NCI-H2196 (cell line): ENCODE measurements at regions not wholly inside any gene's neighbourhood (a gene's known extent, or its start where the extent isn't known, plus 50 kb on each side); places are given as distances from the start of the nearest gene placed in this dataset.
"Not testable (repeated sequence)": the region's sequence is repeated elsewhere in the genome, so short reads cannot be mapped to it uniquely, and the experiment has no call there.

ENCODE experiments used
- DNase-seq: peaks from one replicate; lab custom pipeline; 2025; ENCODE audit not compliant: unreplicated experiment; lab: John Stamatoyannopoulos, UW

DNA sequence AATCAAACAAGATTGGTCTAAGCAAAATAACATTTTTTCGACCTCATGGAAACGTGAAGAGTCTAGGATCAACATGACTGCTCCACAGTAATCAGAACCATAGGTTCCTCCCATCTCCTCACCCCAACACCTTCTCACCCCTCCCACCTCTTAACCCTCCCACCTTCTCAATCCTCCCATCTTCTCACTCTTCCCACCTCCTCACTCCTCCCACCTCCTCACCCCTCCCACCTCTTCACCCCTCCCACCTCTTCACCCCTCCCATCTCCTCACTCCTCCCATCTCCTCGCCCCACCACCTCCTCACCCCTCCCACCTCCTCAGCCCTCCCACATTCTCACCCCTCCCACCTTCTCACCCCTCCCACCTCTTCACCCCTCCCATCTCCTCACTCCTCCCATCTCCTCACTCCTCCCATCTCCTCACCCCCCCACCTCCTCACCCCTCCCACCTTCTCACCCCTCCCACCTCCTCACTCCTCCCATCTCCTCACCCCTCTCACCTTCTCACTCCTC, 567.4 kb downstream of the C6orf118 start:
- DNase-seq = no peak

DNA sequence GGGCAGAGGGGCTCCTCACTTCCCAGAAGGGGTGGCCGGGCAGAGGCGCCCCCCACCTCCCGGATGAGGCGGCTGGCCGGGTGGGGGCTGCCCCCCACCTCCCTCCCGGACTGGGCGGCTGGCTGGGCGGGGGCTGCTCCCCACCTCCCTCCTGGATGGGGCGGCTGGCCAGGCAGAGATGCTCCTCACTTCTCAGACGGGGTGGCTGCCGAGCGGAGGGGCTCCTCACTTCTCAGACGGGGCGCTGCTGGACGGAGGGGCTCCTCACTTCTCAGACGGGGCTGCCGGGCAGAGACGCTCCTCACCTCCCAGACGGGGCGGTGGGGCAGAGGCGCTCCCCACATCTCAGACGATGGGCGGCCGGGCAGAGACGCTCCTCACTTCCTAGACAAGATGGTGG, 573.3 kb downstream of the C6orf118 start:
- not testable (repeated sequence) for DNase-seq

DNA sequence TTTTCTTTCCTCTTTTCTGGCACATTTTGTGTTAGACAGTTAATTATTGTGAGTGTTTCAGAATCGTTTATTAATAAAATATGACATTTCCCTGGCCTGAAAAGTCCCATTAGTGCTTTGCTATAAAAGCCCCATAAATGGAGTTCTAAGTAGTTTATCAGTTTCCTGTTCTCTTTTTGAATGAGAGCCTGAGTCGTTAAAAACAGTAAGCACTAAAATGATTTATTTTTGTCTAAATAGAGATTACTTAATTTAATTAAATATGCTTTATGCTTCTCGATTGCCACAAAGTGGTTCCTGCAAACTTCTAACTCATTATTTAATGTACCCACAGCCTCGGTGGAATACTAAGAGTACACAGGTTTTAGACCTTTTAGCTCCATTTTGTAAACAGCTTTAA, 577.9 kb downstream of the C6orf118 start:
- DNase-seq = no peak

DNA sequence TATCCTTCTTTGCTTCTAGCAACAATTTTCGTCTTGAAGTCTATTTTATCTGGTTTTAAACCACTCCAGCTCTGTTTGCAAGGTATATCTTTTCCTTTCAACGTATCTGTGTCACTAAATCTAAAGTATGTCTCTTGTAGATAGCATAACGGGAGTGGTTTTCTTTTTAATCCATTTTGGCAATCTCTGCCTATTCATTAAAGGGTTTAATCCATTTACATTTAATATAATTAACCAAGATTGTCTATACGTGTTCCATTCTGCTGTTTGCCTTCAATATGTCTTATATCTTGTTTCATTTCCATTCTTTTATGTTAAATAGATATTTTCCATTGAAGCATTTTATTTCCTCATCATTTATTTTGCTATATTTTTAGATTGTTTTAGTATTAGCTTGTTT, 587.9 kb downstream of the C6orf118 start:
- DNase-seq = no peak

DNA sequence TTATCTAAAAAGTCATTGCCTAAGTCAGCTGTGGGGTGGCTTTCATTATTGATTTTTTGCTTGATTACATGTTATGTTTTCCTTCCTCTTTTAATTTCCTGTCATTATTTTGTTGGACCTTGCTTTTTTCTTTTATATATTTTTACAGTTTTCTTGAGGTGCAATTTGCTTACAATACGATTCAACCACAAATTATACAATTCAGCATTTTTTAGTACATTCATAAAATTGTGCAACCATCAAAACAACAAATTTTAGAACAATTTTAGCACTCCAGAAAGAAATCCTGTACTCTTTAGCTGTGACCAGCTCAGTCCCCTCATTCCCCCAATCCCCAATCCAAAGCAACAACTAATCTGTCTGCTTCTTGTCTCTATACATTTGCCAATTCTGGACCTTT, 608.9 kb downstream of the C6orf118 start:
- DNase-seq = no peak

DNA sequence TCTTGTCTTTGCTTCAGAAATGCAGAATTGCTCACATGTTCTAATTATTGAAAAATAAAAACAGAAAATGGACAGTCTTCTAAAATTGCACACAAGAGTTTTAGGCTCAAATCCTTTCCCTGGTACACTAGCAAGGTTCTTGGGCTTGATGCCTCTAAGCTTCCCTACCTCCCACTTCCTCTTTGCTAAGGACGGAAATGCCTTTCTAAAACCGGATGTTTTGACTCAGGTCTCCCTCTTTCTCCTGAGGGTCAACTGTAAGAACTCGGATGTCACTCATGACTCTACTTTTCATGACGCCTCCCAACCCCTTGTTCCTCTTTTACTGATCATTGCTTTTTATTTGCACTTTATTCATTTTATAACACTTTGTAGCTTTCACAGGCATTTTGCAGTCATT, 613.5 kb downstream of the C6orf118 start:
- no peak for DNase-seq

DNA sequence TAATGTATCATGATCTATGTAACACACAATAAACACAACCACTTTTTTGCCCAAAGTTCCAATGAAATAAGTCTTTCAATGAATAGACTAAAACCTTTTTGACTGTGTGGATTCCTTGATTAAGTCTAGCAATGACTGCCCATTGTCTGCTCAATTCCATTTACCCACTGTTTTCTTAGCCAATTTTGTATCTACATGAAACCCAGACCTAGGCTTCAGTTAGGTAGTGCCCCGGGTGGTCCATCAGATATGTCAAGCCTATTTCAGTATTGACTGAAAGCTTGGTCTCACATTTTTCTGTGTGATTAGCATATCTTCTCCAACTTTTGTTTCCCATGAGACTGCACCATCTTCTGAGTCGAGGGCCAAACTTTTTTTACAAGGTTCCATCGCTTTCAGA, 615.0 kb downstream of the C6orf118 start:
- DNase-seq = no peak

DNA sequence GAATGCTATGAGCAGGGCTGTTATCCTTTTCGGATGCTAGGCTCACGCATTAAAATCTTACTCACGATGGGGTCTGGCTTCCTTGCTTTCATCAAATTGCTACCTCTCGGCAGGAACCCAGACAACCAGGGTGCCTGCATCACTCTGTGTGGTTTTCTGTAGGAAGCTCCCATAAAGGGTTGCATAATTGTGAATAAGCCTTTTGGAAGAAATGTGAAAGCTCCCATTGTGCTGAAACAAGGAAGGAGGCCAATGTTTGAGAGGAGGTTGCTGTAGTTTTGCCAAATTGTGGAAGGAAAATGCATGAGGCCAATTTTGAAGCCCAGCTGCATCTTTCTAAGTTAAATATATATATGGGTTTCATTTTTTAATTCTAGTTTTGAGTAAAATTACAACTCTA, 615.5 kb downstream of the C6orf118 start:
- DNase-seq = no peak

DNA sequence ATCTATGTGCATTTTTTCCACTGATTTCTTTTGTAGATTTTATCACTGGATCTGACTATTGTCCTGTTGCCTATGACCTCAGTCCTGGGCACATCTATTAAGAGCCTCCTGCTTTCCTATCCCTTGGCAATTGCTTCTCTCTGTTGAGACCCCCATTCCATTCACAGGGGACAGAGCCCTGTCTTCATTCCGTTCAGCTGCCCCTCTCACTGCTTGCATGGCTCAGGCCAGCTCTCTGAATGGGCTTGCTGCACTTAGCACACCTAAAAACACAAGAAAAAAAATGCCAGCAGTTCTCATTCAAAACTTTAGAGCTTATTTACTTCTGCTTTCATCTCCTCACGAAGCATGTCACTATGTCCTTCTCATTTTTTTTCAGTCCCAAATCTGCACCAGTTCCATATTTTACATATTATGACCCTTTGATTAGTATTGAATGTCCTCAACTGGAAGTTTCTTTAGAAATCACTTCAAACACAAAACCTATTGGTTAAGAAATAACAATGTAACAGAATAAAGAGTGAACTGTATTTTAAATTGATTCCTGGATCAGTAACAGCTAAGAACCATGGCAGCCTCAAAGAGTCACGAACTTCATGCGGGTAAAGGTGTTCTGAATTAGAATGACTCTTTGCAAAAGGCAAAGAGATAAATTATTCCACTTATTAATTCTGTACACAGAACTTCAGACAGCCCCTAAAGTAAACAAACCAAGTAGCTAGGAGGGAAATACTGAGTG, 616.5 kb downstream of the C6orf118 start:
- DNase-seq = no peak

DNA sequence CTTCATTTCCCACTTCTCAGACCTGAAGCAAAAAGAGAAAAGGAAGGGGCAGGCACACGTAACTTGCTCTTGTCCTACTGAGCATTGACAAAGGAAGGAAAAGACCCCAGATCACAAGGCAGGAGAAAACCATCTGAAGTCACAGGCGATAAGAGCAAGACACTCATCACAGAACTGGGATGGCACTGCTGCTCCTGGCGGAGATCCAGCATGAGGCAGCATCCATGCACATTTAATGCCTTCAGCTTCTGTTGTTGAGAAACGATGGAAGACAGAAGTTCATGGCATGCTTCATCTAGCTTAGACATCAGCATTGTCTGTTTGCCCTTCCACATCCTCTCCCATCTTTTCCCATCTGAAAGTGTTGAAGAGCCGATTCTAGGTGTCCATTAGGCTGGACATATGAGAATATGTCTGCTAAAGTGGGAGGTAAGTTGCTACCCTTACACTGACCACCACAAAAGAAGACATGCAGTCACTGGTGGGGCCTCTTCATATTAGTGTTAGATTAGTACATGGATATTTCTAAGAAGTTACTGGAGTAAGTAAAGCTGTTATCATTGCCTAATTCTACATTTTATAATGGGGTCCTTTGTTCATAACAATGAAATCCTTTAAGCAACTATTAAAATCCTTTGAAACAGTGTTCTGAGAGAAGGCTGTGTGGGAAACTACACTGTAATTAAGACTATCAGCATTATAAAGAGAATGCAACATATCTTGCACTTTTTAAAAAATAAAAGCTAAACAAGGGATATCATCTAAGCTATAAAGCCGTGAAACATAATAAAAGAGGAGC, 618.5 kb downstream of the C6orf118 start:
- no peak for DNase-seq

DNA sequence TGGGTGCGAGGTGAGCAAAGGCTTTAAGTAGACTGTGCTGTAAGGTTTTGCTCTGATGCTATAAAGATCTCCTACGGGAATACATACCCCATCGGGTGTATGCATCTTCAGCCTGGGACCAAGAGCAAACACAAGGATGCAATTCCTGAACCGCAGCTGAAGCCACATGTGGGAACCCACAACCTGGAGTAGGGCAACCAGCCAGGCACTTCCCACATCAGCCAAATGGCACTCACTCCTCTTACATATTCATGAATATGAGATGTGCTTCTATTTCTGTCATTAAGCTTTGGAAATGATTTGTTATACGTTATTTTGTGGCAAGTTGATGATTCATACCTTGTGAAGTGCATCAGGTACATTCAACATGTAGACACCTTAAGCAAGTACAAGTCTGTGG, 619.2 kb downstream of the C6orf118 start:
- DNase-seq = no peak

DNA sequence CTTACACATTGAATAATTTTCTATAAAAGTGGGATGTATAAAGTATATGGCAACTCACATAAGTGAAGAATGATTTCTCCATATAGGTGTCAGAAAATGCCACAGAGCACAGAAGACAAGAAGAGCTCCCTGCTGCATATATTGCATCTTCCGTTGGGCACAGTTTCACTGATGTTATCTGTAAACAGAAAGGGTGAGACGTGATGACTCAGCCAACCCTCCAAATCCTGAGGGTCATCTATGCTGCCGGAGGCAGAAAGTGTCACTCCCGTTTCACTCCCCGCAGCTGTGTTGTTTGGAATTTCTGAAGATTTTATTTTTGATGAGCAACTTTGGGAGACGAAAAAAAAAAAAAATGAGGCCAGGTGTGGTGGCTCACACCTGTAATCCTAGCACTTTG, 644.1 kb downstream of the C6orf118 start:
- no peak for DNase-seq

DNA sequence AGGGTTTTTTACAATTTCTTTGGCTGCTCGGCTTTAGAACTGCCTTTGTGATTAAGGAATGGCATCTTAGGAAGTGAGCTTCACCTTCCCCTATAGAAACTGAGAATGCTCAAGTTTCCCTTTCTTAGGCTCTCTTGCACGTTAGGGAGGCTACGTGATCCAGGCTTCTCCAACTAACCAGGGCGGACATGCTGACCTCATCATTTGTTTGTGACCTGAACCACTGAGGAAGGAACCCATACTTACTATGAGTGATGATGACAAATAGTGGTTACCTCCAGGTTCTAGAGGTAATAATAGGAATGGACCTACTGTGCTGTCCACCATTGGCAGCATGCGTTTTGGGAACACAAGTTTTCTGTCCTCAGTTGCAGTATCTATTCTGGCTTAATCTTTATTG, 645.8 kb downstream of the C6orf118 start:
- DNase-seq = no peak

DNA sequence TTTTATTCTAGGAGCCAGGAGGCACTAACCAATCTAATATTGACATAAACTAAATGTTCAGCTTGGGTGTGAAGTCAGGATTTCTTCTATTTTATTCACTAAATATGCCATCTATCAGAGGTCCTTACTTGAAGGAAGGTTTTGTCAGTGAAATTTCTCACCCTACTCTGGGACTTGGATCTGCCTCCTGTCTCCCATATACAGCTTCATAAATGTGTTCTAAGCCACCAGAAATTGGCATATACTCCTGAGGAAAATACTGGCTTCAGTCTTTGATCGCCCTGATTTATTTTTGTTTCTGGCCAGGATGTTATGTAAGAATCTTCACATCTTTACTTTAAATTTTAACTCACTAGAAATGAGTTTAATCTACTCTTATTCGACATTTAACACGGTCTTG, 647.7 kb downstream of the C6orf118 start:
- DNase-seq = no peak

DNA sequence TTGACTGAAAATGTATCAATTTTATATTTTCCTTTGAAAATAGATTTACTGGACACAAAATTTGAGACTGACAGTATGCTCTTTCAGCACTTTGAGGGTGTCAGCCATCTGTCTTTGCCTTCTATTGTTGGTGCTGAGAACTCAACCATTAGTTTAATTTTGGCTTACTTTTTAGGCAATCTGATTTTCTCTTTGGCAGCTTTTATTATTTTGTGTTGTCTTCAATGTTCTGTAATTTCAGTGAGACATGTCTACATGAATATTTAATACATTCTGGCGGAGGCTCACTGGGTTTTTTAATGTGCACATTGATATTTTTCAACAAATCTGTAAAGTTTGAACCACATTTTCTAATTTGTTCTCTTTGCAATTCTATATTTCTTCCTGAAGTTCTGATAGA, 648.6 kb downstream of the C6orf118 start:
- DNase-seq = no peak

DNA sequence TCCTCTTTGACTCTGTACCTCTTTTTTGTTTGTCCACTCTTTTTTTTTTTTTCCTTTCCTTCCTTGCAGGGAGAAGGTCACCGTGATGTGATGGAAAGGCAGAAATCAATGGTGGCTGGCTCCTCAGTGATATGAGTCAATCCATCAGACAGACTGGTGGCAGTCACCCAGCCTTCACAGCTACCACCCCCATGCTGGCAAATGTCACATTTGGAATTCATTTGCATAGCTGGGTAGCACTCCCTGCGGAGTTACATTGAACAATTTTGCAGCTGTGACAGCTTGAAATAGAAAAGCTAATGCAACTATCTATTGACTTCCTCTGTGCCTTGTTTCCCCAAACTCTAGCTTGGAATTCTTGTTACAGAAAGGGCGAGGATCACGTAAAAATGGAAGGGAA, 668.4 kb downstream of the C6orf118 start:
- DNase-seq = no peak

DNA sequence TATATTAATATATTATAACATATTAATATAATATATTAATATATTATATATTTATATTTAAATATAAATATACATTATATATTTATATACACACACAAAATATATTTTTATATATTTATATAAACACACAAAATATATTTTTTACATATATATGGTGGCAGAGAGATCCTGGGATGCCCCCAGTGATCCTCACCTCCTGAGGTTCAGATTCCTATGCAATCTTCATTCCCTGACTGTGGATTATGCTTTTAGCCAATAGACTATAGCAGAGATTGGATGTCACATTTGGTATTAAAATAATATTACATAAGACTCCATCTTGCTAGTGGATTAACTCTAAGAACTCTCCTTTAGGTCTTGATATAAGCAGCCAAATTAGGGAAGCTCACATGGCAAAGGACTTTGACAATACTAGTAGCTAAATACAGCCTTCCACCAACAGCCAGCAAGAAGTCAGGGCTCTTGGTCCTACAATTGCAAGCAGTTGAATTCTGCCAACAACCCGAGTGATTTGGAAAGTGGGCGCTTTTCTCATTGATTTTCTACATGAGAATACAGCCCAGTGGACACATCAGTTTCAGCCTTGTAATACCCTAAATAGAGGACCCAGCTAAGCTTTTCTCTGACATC, 681.0 kb downstream of the C6orf118 start:
- DNase-seq = no peak

DNA sequence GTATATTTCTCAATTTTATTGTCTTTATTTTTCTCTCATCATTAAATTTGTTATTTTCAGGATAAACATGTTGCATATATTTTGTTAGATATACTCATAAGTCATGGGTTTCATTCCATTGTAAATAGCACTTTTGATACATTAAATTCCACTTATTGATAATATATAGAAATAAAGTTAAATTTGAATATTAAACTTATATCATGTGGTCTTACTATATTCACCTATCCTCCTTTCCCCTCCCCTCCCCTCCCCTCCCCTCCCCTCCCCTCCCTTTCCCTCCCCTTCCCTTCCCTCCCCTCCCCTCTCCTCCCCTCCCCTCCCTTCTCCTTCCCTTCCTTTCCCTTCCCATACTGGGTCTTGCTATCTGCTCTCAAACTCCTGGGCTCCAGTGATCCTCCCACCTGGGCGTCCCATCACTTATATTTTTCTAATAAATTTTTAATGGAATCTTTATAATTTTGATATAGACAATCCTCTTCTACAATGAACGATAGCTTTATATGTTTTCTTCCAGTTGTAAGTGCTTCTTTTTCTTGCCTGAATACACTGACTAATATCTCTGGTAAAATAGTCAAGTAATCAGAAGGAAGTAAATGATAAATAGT, 692.4 kb downstream of the C6orf118 start:
- no peak for DNase-seq

DNA sequence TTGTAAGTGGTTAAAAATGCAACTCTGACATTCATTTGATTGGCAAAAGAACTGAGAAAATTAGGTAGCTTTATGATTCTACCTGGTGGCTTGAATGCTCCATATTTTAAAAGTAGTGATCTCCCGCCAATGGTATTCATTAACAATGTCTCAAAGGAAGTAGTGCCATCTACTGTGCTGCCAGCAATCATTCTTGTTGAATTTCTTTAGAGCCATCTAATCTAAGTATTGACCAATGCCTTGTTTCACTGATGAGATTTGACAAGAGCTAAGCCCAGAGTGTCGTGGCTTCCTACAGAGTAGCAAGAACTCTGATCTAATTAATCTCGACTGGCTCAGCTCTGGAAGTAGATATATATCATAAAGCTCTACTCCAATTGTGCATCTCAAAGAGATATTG, 696.7 kb downstream of the C6orf118 start:
- DNase-seq = no peak

DNA sequence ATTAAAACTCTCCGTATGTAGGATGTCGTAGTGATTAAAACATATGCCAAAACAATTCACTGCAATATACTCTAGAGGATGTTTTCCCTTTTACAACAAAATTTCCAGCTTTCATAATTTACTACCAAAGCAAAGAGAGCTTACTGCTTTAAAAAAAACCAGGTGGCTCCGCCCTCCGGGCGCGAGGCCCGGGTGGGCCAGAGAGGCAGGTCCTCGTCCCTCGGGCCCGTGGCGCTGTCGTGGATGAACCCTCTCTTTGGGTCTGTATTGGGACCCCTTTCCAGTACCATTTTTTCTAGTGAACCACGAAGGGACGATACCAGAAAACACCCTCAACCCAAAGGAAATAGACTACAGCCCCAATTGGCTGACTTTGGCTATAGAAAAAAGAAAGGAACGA, 698.5 kb downstream of the C6orf118 start:
- not testable (repeated sequence) for DNase-seq

DNA sequence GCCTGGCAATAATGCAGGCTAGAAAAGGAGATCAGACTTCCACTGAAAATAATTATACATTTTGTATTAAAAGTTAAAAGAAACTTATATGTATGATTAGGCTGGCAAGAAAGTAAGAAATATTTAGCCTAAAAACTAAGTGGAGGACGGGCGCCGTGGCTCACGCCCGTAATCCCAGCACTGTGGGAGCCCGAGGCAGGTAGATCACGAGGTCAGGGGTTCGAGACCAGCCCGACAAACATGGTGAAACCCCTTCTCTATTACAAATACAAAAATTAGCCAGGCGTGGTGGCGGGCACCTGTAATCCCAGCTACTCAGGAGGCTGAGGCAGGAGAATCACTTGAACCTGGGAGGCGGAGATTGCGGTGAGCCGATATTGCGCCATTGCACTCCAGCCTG, 707.0 kb downstream of the C6orf118 start:
- DNase-seq = not testable (repeated sequence)

DNA sequence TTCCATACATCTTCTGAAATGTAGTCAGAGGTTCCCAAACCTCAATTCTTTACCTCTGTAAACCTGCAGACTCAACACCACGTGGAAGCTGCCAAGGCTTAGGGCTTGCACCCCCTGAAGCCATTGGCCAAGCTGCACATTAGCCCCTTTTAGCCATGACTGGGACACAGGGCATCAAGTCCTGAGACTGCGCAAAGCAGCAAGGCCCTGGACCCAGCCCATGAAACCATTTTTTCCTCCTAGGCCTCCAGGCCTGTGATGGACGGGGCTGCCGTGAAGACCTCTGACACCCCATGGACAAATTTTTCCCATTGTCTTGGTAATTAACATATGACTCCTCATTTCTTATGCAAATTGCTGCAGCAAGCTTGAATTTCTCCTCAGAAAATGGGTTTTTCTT, 727.8 kb downstream of the C6orf118 start:
- no peak for DNase-seq
